A549 (cell line): ENCODE measurements at regions not wholly inside any gene's neighbourhood (a gene's known extent, or its start where the extent isn't known, plus 50 kb on each side); places are given as distances from the start of the nearest gene placed in this dataset.
"Not testable (repeated sequence)": the region's sequence is repeated elsewhere in the genome, so short reads cannot be mapped to it uniquely, and the experiment has no call there.

Experiments used
- BCL3 ChIP-seq: fragments of >200 bp; sonication (Bioruptor Twin); formaldehyde crosslinking; IDR thresholded peaks from 3 replicates; pipeline ENCODE4 v1.6.1; 2016
- CBX2 ChIP-seq: fragments of 200-600 bp; sonication (generic); IDR thresholded peaks from 2 replicates; pipeline ENCODE4 v1.6.1; 2016; ENCODE audit warnings: low read depth, mild to moderate bottlenecking, borderline replicate concordance
- CEBPB ChIP-seq, 2 experiments: fragments of >200 bp in 1 of 2; sonication (Bioruptor Twin) in 1 of 2; formaldehyde crosslinking in 1 of 2; IDR thresholded peaks; 2 replicates each; pipeline ENCODE4 v1.6.1; 2012 to 2016
- CHD2 ChIP-seq: fragments of 150-350 bp; IDR thresholded peaks from 2 replicates; pipeline ENCODE4 v1.6.1; 2014; ENCODE audit warnings: low read length; ENCODE audit not compliant: partially characterized antibody
- CTCF ChIP-seq: fragments of >200 bp; sonication (Bioruptor Twin); formaldehyde crosslinking; IDR thresholded peaks from 3 replicates; pipeline ENCODE4 v1.5.1; 2016
- HEYL ChIP-seq: fragments of 250-450 bp; sonication (Bioruptor Pico); IDR thresholded peaks from 2 replicates; pipeline ENCODE4 v1.8.0; 2021; ENCODE audit warnings: mild to moderate bottlenecking, moderate library complexity
- JUN ChIP-seq, 2 experiments: fragments of >200 bp; sonication (Bioruptor Twin); formaldehyde crosslinking; IDR thresholded peaks; 2 replicates in 1 of 2; 3 replicates in 1 of 2; pipeline ENCODE4 v1.6.1; 2016 to 2017
- MAFK ChIP-seq: fragments of 450-650 bp; IDR thresholded peaks from 2 replicates; pipeline ENCODE4 v1.6.1; 2014; ENCODE audit not compliant: partially characterized antibody
- MYC ChIP-seq: IDR thresholded peaks from 2 replicates; pipeline ENCODE4 v1.6.1; 2012; ENCODE audit warnings: mild to moderate bottlenecking, inconsistent platforms, low read length, improper control_type of control experiment, borderline replicate concordance
- NR3C1 ChIP-seq: fragments of >200 bp; sonication (Bioruptor Twin); formaldehyde crosslinking; IDR thresholded peaks from 3 replicates; pipeline ENCODE4 v1.6.1; 2017
- POLR2A ChIP-seq: IDR thresholded peaks from 2 replicates; pipeline ENCODE4 v1.6.1; 2012; ENCODE audit warnings: mild to moderate bottlenecking, low read length
- SMC3 ChIP-seq: fragments of >200 bp; sonication (Bioruptor Twin); formaldehyde crosslinking; IDR thresholded peaks from 3 replicates; pipeline ENCODE4 v1.6.1; 2018; ENCODE audit warnings: inconsistent platforms
- ZFP36 ChIP-seq: fragments of 450-650 bp; IDR thresholded peaks from 2 replicates; pipeline ENCODE4 v1.6.1; 2014; ENCODE audit warnings: borderline replicate concordance; ENCODE audit not compliant: partially characterized antibody
- ZSCAN20 ChIP-seq: fragments of 250-450 bp; sonication (Bioruptor Pico); IDR thresholded peaks from 2 replicates; pipeline ENCODE4 v1.8.0; 2022; ENCODE audit warnings: mild to moderate bottlenecking, moderate library complexity

- not testable (repeated sequence) for TF ChIP-seq HEYL; CTCF; CEBPB (IDR thresholded peaks at IDR 0.05); MAFK; CBX2; MYC; NR3C1; JUN (IDR thresholded peaks at IDR 0.05); ZFP36; CHD2; POLR2A; ZSCAN20 (CRISPR knock-in tag); SMC3; BCL3
Measured at GRCh38 chr4:115179438-115180062, 66.1 kb upstream of the NDST4 start.
